Mesenchymal stem cell (in vitro differentiated cells and primary cell): ENCODE measurements at regions not wholly inside any gene's neighbourhood (a gene's known extent, or its start where the extent isn't known, plus 50 kb on each side); places are given as distances from the start of the nearest gene placed in this dataset.
A peak's percentile ranks its signal among the peaks of the same experiment; 100 is the strongest.

ENCODE experiments used
- DNase-seq: peaks from one replicate; pipeline ENCODE4 v3.0.0-alpha.2; 2013
- H2AFZ ChIP-seq: one replicate; pipeline ENCODE4 v1.6.1; 2013; ENCODE audit warnings: low read depth, mild to moderate bottlenecking, control low read depth, inconsistent platforms, low read length, moderate library complexity
- H2AK5ac ChIP-seq: 2 replicates; pipeline ENCODE4 v1.6.1; 2013; ENCODE audit warnings: low read length, moderate library complexity, mild to moderate bottlenecking, inconsistent platforms; ENCODE audit not compliant: severe bottlenecking
- H2BK120ac ChIP-seq: one replicate; pipeline ENCODE4 v1.6.1; 2013; ENCODE audit warnings: low read depth, mild to moderate bottlenecking, inconsistent platforms, low read length, moderate library complexity
- H2BK12ac ChIP-seq, 2 experiments: one replicate each; pipeline ENCODE4 v1.6.1; 2013; ENCODE audit warnings: inconsistent platforms in 2 of 2, low read length in 2 of 2, mild to moderate bottlenecking in 2 of 2, moderate library complexity in 2 of 2, control low read depth in 1 of 2
- H2BK15ac ChIP-seq: one replicate; pipeline ENCODE4 v1.6.1; 2013; ENCODE audit warnings: mild to moderate bottlenecking, low read depth, inconsistent platforms; ENCODE audit not compliant: poor library complexity, severe bottlenecking
- H2BK5ac ChIP-seq: 2 replicates; pipeline ENCODE4 v1.6.1; 2013; ENCODE audit warnings: low read depth, mild to moderate bottlenecking, low read length, control low read depth, inconsistent platforms; ENCODE audit not compliant: poor library complexity, severe bottlenecking
- H3K14ac ChIP-seq, 2 experiments: one replicate each; pipeline ENCODE4 v1.6.1; 2013; ENCODE audit warnings: inconsistent platforms in 2 of 2, low read length in 2 of 2, control low read depth in 1 of 2, mild to moderate bottlenecking in 1 of 2, moderate library complexity in 1 of 2
- H3K18ac ChIP-seq, 2 experiments: one replicate each; pipeline ENCODE4 v1.6.1; 2013; ENCODE audit warnings: inconsistent platforms in 2 of 2, low read length in 2 of 2, control low read depth in 1 of 2, low read depth in 1 of 2, mild to moderate bottlenecking in 1 of 2
- H3K23ac ChIP-seq, 2 experiments: one replicate each; pipeline ENCODE4 v1.6.1; 2013; ENCODE audit warnings: inconsistent platforms in 2 of 2, low read length in 2 of 2, mild to moderate bottlenecking in 2 of 2, moderate library complexity in 2 of 2, control low read depth in 1 of 2
- H3K27ac ChIP-seq: 2 replicates; pipeline ENCODE4 v1.5.1; 2013; ENCODE audit warnings: mild to moderate bottlenecking, moderate library complexity, low read length, control low read depth, inconsistent platforms; ENCODE audit not compliant: poor library complexity, severe bottlenecking
- H3K27me3 ChIP-seq, 2 experiments: 2 replicates each; pipeline versions ENCODE4 v1.6.1 to v1.7.0; 2013; ENCODE audit warnings: low read length in 2 of 2, mild to moderate bottlenecking in 2 of 2, moderate library complexity in 2 of 2, control low read depth in 1 of 2, inconsistent platforms in 1 of 2; ENCODE audit not compliant: control insufficient read depth in 1 of 2, insufficient read depth in 1 of 2
- H3K36me3 ChIP-seq, 2 experiments: 2 replicates each; pipeline versions ENCODE4 v1.6.1 to v1.7.0; 2013; ENCODE audit warnings: low read length in 2 of 2, control low read depth in 1 of 2, inconsistent platforms in 1 of 2, low read depth in 1 of 2, mild to moderate bottlenecking in 1 of 2; ENCODE audit not compliant: insufficient read depth in 2 of 2, control insufficient read depth in 1 of 2
- H3K4ac ChIP-seq, 2 experiments: one replicate each; pipeline ENCODE4 v1.6.1; 2013; ENCODE audit warnings: inconsistent platforms in 2 of 2, low read length in 2 of 2, mild to moderate bottlenecking in 2 of 2, moderate library complexity in 2 of 2, control low read depth in 1 of 2, low read depth in 1 of 2
- H3K4me1 ChIP-seq: 2 replicates; pipeline ENCODE4 v1.6.1; 2013; ENCODE audit warnings: low read depth, low read length, control low read depth; ENCODE audit not compliant: control insufficient read depth, insufficient read depth
- H3K4me2 ChIP-seq: 2 replicates; pipeline ENCODE4 v1.6.1; 2013; ENCODE audit warnings: low read length, mild to moderate bottlenecking, inconsistent platforms; ENCODE audit not compliant: poor library complexity, severe bottlenecking
- H3K4me3 ChIP-seq, 2 experiments: 2 replicates each; pipeline versions ENCODE4 v1.5.1 to v1.7.0; 2013; ENCODE audit warnings: low read length in 2 of 2, mild to moderate bottlenecking in 2 of 2, control low read depth in 1 of 2, low read depth in 1 of 2; ENCODE audit not compliant: insufficient read depth in 1 of 2
- H3K79me1 ChIP-seq: replicated peaks from 2 replicates; pipeline ENCODE4 v1.6.1; 2013; ENCODE audit warnings: mild to moderate bottlenecking, control low read depth, low read length, inconsistent platforms; ENCODE audit not compliant: poor library complexity, severe bottlenecking
- H3K9ac ChIP-seq: 2 replicates; pipeline ENCODE4 v1.7.0; 2013; ENCODE audit warnings: mild to moderate bottlenecking, low read length, moderate library complexity
- H3K9me3 ChIP-seq: 2 replicates; pipeline ENCODE4 v1.7.0; 2013; ENCODE audit warnings: mild to moderate bottlenecking, low read length; ENCODE audit not compliant: control insufficient read depth
- H4K8ac ChIP-seq: one replicate; pipeline ENCODE4 v1.6.1; 2013; ENCODE audit warnings: inconsistent platforms, mild to moderate bottlenecking, low read length, moderate library complexity
- H4K91ac ChIP-seq: one replicate; pipeline ENCODE4 v1.6.1; 2013; ENCODE audit warnings: mild to moderate bottlenecking, low read length, inconsistent platforms
- WGBS: methylation state at CpG from one replicate; pipeline ENCODE4 v1.1.7; 2013; ENCODE audit warnings: mixed read lengths; 5-methylcytosine and 5-hydroxymethylcytosine counted together

DNA sequence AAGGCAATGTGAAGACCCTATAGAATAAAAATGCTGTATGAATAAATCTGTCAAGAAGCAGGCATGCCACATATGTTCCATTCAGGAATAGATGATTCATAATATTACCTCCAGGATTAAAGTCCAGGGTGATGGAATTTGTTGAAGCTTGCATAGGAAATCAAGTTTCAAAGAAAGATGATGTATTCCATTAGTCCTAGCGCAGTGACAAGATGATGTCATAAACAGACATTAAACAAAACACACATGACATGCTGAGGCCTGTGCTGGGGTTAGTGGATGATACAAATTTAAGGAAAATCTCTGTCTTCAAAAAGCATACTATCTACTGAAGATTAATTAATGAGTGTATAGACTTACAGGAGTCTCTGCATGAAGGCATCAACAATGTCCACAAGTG, 1025.2 kb downstream of the CDH11 start:
- H3K18ac ChIP-seq: no peak overlapping the region
- H4K8ac ChIP-seq: no peak overlapping the region
- no peak for DNase-seq
- H2BK120ac ChIP-seq: no peak overlapping the region
- no peak overlapping the region for H3K4me3 ChIP-seq
- H3K27ac ChIP-seq: no peak overlapping the region
- no peak overlapping the region for H3K4me2 ChIP-seq
- no peak overlapping the region for H2AK5ac ChIP-seq
- H3K36me3 ChIP-seq: no peaks in the 10 kb centered on the region
- H2AFZ ChIP-seq: no peak overlapping the region
- H3K27me3 ChIP-seq: no peaks in the 10 kb centered on the region
- no peak overlapping the region for H2BK12ac ChIP-seq
- H3K4me1 ChIP-seq: no peaks in the 10 kb centered on the region
- WGBS: no CpG with 5 or more reads among the region's 1 CpG
- no peak overlapping the region for H3K4ac ChIP-seq
- no peak overlapping the region for H3K14ac ChIP-seq
- no peak overlapping the region for H2BK5ac ChIP-seq
- no peak overlapping the region for H3K9ac ChIP-seq
- peaks cover 8% of the 10 kb centered on the region for H3K9me3 ChIP-seq
- H3K79me1 ChIP-seq: no peaks in the 10 kb centered on the region
- H4K91ac ChIP-seq: no peak overlapping the region
- no peak overlapping the region for H2BK15ac ChIP-seq
- H3K23ac ChIP-seq: no peak overlapping the region

DNA sequence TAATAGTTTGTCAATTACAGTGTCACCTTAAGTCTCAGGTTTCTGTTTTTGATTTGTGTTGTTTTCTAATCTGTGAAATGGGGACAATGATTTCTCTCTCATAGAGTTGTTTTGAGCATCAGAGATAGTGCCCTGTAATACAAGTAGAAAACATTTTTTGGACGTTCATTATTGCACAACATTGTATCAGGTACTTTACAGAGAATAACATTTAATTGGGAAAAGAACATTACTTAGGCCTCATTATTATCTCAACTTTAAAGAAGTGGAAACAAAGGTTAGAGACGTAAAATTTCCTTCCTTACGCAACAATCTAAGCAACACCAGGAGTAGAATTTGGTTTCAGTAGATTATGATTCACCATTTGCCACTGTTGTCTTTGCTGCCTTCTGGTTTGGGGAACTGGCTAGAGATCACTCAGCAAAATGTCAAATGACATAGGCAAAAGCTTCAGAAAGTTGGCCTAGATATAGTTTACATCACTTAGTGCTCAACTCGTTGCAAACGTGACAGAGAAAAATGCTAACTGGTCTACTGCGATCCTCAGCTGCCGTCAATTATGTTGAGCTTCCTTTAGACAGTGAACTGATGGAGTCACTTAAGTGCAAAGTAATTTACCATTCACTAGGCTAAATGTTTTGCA, 1026.8 kb downstream of the CDH11 start:
- H4K91ac ChIP-seq: no peak overlapping the region
- WGBS: 87% methylated on average over 7 of the region's 7 CpGs
- no peak overlapping the region for H2BK12ac ChIP-seq
- no peaks in the 10 kb centered on the region for H3K79me1 ChIP-seq
- no peak overlapping the region for H2BK120ac ChIP-seq
- H3K9ac ChIP-seq: no peak overlapping the region
- H4K8ac ChIP-seq: no peak overlapping the region
- no peak overlapping the region for H3K4me2 ChIP-seq
- peaks cover 8% of the 10 kb centered on the region for H3K9me3 ChIP-seq
- H2BK15ac ChIP-seq: no peak overlapping the region
- peak; percentile 29 for DNase-seq
- H3K4me3 ChIP-seq: no peak overlapping the region
- H2AK5ac ChIP-seq: no peak overlapping the region
- no peak overlapping the region for H3K4ac ChIP-seq
- no peak overlapping the region for H3K14ac ChIP-seq
- no peak overlapping the region for H2AFZ ChIP-seq
- H3K36me3 ChIP-seq: no peaks in the 10 kb centered on the region
- H3K18ac ChIP-seq: no peak overlapping the region
- H3K27ac ChIP-seq: no peak overlapping the region
- H3K23ac ChIP-seq: no peak overlapping the region
- no peak overlapping the region for H2BK5ac ChIP-seq
- H3K4me1 ChIP-seq: no peaks in the 10 kb centered on the region
- H3K27me3 ChIP-seq: no peaks in the 10 kb centered on the region

DNA sequence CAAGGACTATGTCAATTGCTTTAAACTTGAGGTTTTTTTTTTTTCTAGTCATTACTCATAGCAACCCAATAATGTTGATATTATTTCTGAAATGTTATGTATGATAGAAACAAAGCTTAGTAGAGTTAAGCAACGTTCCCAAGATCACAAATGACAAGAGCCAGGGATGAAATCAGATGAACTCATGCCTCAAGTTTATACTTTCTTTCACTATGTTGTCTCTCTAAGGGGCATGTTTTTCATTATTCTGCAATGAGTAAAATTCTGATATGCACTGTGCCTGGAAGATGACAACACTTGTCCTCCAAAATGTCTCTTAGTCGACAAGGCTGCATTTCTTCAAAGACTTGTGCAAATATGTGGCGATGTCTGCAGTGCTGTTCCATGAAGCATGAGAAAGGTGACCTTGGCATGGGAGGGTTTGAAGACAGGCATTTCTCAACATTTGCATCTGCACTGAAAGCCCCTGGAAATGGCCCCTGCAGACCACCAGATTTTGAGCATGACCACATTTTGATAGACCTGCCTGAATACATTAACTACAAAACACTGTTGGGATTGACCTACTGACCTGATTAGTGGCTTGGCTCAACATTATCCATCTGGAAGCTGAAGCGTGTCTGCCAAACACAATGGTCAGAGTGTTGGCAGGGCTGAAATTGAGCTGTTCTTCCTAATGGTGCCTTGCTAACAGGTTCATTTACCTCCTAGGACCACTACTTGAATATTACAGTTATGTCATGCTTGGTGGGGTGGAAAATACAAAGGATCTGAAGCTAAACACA, 1027.5 kb downstream of the CDH11 start:
- no peaks in the 10 kb centered on the region for H3K4me1 ChIP-seq
- H3K14ac ChIP-seq: no peak overlapping the region
- H3K4me3 ChIP-seq: no peak overlapping the region
- no peak overlapping the region for H4K8ac ChIP-seq
- H3K27me3 ChIP-seq: no peaks in the 10 kb centered on the region
- H2BK120ac ChIP-seq: no peak overlapping the region
- no peak overlapping the region for H3K4me2 ChIP-seq
- H3K27ac ChIP-seq: no peak overlapping the region
- H4K91ac ChIP-seq: no peak overlapping the region
- H3K9ac ChIP-seq: no peak overlapping the region
- DNase-seq: peak; percentile 38
- no peaks in the 10 kb centered on the region for H3K79me1 ChIP-seq
- no peak overlapping the region for H2BK15ac ChIP-seq
- no peak overlapping the region for H2AK5ac ChIP-seq
- no peak overlapping the region for H2BK12ac ChIP-seq
- 69% methylated on average over 3 of the region's 4 CpGs for WGBS
- H3K23ac ChIP-seq: no peak overlapping the region
- H2AFZ ChIP-seq: no peak overlapping the region
- H2BK5ac ChIP-seq: no peak overlapping the region
- no peaks in the 10 kb centered on the region for H3K36me3 ChIP-seq
- no peak overlapping the region for H3K18ac ChIP-seq
- H3K9me3 ChIP-seq: peaks cover 8% of the 10 kb centered on the region
- H3K4ac ChIP-seq: no peak overlapping the region

DNA sequence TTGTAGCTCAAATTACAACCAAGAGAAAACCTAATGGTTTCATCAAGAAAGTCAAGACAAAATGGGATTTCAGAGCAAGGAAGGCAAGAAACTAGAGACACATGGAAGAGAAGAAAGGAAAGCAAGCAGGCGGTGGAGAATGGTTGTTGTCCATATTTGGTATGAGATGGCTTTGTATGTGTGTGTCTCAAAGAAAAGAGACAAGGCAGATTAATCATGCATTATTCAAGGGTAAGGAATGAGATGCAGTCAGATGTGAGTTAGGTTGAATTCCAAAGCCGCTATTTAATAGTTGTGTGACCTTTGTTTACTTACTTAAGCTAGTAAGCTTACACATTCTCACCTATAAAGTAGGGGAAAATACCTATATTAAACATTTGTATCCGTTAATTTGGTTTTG, 1029.6 kb downstream of the CDH11 start:
- Histone ChIP-seq H3K18ac (no peak overlapping the region), H3K4me3 (no peak overlapping the region), H3K27ac (peak overlapping the region; percentile 54), H2BK5ac (no peak overlapping the region), H2AFZ (no peak overlapping the region), H2BK120ac (no peak overlapping the region), H3K4me2 (no peak overlapping the region), H4K8ac (no peak overlapping the region), H3K27me3 (no peaks in the 10 kb centered on the region), H3K14ac (no peak overlapping the region), H4K91ac (no peak overlapping the region), H3K9ac (no peak overlapping the region), H3K4me1 (no peaks in the 10 kb centered on the region), H3K36me3 (no peaks in the 10 kb centered on the region), H3K4ac (no peak overlapping the region), H3K9me3 (peaks cover 5% of the 10 kb centered on the region), H2AK5ac (no peak overlapping the region), H3K79me1 (no peaks in the 10 kb centered on the region), H2BK15ac (no peak overlapping the region), H2BK12ac (no peak overlapping the region), H3K23ac (no peak overlapping the region)
- peak; percentile 56 for DNase-seq
- WGBS: 32% methylated on average over 1 of the region's 3 CpGs
